ENCODE measurements at regions not wholly inside any gene's neighbourhood (a gene's known extent, or its start where the extent isn't known, plus 50 kb on each side); places are given as distances from the start of the nearest gene placed in this dataset.

DNA sequence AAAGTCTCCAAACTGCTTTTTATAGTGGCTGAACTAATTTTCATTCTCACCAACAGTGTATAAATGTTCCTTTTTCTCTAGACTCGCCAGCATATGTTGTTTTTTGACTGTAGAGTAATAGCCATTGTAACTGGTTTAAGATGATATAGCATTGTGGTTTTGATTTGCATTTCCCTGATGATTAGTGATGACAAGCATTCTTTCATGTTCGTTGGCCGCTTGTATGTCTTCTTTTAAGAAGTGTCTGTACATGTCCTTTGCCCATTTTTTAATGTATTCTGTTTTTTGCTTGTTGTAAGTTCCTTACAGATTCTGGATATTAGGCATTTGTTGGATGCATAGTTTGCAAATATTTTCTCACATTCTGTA, 404.9 kb downstream of the FLRT2 start:
- TF ChIP-seq SAP130 (CRISPR knock-in tag; IDR thresholded peaks at IDR 0.05; ENCODE audit: low read depth) (no peak), HNRNPK (IDR thresholded peaks at IDR 0.05; ENCODE audit: low read depth, low read length, poor library complexity, severe bottlenecking) (no peak), ZNF747 (CRISPR knock-in tag; IDR thresholded peaks at IDR 0.05; ENCODE audit: borderline replicate concordance) (no peak)
- TF ChIP-seq, protein P1, sequence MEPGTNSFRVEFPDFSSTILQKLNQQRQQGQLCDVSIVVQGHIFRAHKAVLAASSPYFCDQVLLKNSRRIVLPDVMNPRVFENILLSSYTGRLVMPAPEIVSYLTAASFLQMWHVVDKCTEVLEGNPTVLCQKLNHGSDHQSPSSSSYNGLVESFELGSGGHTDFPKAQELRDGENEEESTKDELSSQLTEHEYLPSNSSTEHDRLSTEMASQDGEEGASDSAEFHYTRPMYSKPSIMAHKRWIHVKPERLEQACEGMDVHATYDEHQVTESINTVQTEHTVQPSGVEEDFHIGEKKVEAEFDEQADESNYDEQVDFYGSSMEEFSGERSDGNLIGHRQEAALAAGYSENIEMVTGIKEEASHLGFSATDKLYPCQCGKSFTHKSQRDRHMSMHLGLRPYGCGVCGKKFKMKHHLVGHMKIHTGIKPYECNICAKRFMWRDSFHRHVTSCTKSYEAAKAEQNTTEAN (CRISPR knock-in tag; conservative IDR thresholded peaks at IDR 0.05), result no peak
